ENCODE measurements at regions not wholly inside any gene's neighbourhood (a gene's known extent, or its start where the extent isn't known, plus 50 kb on each side); places are given as distances from the start of the nearest gene placed in this dataset.

DNA sequence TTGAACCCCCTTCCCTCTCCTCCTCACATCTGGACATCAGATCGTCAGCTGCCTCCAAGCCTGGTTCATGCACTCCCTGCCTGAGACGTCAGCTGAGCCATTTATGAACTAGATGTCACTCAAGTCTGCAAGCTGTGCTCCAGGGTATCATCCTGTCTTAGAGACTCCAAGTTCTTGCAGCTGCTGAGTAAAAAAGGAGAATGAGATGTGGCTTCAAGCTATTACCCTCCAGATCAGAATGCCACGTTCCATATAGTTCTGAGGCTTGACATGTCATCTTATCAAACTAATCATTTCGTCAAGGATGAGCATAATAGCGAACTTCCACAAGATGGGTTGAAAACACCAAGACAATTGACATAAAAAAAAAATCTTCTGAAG lies 766.3 kb downstream of the TBL1XR1 start:
- TF ChIP-seq ETV6 (CRISPR knock-in tag; IDR thresholded peaks at IDR 0.05) (no peak), MYBL2 (CRISPR knock-in tag; IDR thresholded peaks at IDR 0.05) (no peak)
- TF ChIP-seq, protein P1, sequence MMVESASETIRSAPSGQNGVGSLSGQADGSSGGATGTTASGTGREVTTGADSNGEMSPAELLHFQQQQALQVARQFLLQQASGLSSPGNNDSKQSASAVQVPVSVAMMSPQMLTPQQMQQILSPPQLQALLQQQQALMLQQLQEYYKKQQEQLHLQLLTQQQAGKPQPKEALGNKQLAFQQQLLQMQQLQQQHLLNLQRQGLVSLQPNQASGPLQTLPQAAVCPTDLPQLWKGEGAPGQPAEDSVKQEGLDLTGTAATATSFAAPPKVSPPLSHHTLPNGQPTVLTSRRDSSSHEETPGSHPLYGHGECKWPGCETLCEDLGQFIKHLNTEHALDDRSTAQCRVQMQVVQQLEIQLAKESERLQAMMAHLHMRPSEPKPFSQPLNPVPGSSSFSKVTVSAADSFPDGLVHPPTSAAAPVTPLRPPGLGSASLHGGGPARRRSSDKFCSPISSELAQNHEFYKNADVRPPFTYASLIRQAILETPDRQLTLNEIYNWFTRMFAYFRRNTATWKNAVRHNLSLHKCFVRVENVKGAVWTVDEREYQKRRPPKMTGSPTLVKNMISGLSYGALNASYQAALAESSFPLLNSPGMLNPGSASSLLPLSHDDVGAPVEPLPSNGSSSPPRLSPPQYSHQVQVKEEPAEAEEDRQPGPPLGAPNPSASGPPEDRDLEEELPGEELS (CRISPR knock-in tag; IDR thresholded peaks at IDR 0.05): no peak
- TF ChIP-seq, protein P2, sequence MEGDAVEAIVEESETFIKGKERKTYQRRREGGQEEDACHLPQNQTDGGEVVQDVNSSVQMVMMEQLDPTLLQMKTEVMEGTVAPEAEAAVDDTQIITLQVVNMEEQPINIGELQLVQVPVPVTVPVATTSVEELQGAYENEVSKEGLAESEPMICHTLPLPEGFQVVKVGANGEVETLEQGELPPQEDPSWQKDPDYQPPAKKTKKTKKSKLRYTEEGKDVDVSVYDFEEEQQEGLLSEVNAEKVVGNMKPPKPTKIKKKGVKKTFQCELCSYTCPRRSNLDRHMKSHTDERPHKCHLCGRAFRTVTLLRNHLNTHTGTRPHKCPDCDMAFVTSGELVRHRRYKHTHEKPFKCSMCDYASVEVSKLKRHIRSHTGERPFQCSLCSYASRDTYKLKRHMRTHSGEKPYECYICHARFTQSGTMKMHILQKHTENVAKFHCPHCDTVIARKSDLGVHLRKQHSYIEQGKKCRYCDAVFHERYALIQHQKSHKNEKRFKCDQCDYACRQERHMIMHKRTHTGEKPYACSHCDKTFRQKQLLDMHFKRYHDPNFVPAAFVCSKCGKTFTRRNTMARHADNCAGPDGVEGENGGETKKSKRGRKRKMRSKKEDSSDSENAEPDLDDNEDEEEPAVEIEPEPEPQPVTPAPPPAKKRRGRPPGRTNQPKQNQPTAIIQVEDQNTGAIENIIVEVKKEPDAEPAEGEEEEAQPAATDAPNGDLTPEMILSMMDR (IDR thresholded peaks at IDR 0.05): no peak
- TF ChIP-seq, protein P3, sequence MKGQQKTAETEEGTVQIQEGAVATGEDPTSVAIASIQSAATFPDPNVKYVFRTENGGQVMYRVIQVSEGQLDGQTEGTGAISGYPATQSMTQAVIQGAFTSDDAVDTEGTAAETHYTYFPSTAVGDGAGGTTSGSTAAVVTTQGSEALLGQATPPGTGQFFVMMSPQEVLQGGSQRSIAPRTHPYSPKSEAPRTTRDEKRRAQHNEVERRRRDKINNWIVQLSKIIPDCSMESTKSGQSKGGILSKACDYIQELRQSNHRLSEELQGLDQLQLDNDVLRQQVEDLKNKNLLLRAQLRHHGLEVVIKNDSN (CRISPR knock-in tag; IDR thresholded peaks at IDR 0.05): no peak

Data from WTC11 (cell line).